GM21515 (cell line): ENCODE measurements at regions not wholly inside any gene's neighbourhood (a gene's known extent, or its start where the extent isn't known, plus 50 kb on each side); places are given as distances from the start of the nearest gene placed in this dataset.

Experiments used
- ATAC-seq: cut with Tn5 transposase; IDR thresholded peaks from one replicate; pipeline ENCODE4 v1.9.1; 2021; ENCODE audit not compliant: unreplicated experiment

DNA sequence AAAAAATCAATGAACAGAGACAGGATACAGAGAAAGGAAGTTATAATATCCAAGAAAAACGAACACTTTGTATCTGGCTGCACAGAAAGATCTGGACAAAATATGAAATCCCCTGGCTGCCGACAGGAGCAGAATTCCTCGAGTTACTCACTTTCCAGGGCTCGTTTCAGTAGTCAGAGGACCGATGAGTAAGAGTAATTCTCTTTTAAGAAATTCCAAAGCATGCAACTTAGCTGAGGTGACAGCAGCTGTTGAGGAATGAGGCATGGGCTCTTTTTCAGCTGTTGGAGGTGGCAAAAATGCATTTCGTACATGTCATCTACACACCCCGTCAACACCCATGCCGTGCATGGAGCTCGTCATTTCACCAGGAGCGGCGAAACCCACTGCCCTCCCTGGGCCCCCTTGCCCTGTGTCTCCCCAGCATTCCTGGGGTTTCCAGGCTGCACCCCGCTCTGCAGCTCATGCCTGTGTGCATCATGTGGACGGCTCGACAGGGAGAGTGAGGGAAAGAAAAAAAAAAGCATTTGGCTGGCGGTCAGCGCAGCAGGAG lies 210.8 kb upstream of the SMIM21 start:
- ATAC-seq: no peak

DNA sequence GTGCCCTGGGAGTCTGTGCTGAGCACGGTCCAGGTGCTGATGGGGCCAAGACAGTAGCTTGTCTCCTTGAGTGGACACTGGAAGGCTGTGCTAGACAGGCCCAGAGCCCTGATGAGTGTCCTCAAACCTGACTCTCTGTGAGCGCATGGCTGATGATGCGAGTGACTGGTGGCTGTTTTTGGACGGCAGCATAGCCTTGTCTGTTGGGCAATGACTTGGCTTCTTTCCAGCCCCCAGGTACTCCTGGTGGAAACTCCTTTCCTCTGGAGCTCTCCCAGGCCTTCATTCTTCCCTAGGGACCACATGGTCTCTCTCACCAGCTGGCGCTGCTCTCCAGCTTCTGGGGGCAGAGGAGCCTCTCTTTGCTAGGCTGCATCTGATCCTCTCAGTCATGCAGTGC lies 207.6 kb upstream of the SMIM21 start:
- no peak for ATAC-seq

DNA sequence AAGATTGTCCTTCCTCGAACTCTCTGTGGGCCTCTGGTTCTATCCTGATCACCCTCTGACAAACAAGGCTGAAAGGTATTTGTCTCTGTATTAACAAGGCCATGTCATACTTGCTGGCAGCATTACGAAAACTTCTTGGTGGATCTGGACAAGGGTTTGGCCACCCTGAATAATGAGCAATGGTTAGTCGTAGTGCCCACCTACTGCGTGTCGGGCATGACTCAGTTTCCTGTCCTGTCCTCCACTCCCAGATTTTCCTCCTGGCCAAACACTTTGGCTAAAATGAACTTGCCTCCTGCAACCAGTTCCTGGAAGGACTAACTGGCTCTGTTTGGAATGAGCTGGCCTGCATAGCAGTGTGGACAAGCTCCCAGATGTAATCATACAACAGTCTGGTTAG lies 198.5 kb upstream of the SMIM21 start:
- no peak for ATAC-seq

DNA sequence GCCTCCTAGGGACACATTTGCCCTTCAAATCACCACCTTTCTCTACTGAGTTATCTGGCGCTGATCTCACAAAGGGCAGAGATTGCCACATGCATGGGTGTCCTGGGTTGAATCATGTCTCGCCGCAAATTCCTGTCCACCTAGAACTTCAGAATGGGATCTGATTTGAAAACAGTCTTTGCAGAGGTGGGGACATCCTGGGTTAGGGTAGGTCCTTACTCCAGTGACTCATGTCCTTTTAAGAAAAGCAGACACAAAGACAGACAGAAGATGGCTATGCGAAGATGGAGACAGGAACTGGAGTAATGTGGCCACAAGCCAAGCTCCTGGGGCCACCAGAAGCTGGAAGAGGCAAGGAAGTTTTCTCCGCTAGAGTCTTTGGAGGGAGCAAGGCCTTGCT lies 197.4 kb upstream of the SMIM21 start:
- ATAC-seq: no peak

DNA sequence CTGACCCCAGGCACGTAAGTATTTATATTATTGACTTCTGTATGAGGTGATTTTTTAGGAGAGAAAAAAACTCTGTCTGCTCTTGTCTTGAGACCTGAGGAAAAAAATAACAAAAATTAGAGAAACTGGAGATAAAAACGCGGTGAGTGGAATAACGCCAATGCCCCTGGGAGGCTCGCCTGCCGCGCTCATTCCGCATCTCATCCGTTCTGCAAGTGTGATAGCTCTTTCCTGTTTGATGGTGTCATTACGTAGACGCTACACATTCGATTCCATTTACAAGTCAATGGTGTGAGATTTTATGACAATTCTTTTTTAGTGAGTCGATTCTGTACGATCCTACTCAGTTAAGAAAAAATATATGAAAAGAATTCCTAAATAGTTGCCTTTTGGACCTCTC lies 194.3 kb upstream of the SMIM21 start:
- no peak for ATAC-seq

DNA sequence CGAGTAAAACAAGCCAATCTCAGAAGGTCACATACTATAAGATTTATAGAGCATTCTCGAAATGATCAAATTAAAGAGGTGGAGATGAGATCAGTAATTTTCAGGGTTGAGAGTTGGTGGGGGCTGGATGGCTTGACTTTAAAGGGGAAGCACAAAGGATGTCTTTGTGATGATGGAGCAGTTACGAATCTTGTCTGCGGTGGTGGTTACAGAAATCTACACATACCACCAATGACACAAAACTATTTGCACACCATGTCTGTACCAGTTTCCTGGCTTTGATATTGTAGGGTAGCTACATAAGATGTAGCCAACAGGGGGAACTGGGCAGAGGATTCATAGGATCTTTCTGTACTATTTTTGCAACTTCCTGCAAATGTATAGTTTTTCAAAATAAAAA lies 190.6 kb upstream of the SMIM21 start:
- no peak for ATAC-seq

DNA sequence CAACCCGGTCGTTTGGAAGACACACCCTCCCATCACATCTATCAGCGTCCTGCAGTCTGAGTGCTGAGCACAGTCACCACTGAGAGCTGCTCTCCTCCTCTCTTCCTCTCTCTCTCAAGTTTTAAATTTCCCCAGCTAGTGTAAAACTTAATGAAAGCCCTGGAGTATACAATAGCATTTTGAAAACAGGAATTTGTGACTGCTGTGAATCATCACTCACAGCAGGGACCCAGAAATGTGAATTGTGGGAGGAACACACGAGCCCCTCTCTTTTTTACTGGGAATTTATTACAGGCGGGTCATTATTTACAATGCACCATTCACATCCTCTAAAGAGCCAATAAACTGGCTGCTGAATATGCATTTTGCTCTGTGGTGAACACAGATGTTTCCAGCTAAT lies 185.0 kb upstream of the SMIM21 start:
- ATAC-seq: no peak

DNA sequence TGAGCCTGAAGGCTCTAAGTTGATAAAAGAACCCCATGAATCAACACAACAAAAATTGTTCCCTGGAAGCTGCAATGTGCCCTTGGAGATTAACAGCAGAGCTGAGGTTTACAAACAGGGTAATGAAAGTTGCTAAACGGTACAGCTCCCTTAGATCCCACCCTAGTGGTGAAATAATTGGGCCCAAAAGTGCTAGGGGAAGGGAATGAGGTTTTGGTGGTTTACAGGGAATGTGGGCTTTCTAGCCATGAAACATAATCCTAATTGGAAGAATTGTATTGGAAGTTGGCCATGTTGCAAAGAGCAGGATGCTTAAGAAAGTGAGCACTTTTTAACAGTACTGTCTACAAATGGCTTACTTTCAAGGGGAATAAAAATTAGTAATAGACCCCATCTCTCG lies 180.2 kb upstream of the SMIM21 start:
- ATAC-seq: no peak

DNA sequence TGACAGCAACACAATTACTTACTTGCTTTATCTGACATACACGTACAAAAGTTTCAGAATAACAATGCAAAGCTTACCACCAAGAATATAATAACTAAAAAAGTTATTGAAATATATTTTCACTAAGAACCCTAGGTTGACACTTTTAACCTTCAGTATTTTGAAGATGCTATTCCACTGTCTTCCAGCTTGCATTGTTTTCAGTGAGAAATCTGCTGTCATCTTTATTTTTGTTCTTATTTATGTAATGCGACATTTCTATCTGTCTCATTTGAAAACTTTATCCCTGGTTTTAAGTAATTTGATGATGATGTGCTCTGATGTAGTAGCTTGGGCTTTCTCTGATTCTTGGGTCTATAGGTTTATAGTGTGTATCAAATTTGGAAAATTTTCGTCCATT lies 165.0 kb upstream of the SMIM21 start:
- no peak for ATAC-seq

DNA sequence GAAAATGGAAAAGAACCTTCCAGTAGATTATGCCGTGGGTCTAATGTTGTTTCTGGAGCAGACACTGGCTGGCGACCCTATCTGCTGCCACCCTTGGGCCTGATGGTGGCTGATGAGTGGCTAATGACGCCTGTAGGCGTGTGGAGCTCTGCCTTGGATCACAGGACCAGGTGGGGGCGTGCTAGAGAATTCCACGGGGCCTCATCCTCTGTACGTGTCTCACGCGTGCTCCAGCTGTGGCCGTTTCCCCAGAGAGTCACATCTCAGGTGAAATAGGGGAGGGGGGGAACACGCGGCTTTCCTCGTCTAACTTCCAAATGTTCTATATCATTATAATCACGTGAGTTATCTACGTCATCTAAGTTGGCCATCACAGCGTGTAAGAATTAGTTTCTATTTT lies 160.9 kb upstream of the SMIM21 start:
- ATAC-seq: no peak

DNA sequence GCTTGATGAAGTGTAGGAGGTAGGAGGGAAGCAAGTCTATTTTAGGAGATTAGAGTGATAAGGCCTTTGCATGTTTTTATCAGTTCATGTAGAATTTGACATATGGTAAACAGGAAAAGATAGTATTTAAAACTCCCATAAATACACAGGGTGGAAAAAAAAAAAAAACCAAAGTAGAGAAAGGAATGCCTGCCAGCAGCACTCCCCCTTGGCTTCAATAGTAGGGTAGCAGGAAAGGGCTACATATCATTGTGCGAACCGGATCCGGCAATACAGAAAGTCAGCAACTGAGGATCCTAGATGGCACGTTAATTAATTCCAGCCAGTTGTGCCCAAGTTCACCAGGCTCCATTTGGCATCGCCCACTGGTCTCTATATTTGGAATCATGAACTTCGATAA lies 159.6 kb upstream of the SMIM21 start:
- no peak for ATAC-seq

DNA sequence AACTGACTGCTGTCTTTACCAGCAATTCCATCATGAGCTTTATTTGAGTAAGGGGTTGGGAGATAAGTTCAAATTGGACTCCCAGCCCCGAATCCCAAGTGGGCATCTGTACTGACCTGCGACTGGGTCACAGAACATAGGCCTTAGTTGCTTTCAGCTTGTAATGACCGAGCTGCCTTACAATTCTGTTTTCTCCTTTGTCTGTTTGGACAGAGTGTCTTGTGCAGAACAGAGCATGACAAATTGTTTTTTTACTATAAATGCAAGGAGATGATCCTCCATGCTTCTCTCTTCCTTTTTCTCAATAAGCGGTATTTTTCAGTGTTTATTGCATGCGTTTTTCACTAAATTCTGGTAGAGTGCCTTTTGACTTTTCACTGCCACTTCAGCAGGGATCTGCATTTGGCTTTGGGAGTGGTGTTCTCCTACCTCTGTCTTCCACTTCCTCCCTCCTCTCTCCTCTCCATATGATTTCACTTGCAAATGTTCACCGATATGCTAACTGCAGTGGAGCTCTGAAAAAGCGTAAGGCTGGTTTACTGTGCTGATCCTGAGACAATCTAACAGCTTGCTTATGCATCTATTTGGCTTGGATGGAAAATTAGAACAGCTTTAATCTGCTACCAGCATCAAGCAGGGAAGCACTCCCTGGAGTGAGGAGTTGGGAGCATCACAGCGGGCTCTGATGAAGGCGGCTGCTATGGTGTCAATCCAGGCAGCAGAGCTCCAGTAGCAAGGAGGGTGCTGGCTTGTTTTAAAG lies 158.8 kb upstream of the SMIM21 start:
- no peak for ATAC-seq

DNA sequence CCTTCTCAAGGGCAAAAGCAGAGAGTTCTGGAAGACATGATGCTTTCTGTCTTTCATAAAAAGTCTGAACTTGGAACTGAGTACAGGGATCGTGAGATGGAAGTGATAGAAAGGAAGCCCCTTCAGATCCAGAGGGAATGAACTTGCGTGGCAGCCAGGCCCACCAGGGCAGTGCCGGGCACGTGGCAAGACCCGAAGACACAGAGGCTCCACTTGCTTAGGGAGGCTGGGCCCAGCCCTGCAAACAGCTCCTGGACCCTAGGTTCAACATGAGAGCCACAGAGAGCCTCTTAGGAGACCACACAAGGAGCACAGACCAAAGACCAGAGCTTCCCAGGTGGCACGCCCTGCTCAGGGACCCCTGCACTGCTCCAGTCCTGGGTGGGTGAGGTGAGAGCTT lies 155.4 kb upstream of the SMIM21 start:
- no peak for ATAC-seq

DNA sequence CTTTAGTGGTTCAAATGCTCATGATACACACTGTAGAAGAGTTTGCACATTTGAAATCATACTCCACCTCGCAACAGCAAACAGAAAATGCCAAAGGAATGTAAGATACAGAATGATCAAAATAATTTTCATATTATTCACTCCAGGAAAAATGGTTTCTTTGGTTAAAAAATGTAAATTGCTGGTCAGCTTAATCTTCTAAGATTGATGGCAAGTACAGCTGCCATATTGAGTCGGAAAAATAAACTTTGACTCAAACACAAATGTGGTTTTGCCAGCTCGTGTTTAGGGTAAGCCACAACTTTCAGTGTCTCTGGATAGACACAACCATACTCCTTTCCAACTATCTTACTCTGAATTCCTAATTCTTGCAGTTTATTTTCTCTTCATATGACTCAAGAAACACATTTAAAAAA lies 154.9 kb upstream of the SMIM21 start:
- ATAC-seq: no peak

DNA sequence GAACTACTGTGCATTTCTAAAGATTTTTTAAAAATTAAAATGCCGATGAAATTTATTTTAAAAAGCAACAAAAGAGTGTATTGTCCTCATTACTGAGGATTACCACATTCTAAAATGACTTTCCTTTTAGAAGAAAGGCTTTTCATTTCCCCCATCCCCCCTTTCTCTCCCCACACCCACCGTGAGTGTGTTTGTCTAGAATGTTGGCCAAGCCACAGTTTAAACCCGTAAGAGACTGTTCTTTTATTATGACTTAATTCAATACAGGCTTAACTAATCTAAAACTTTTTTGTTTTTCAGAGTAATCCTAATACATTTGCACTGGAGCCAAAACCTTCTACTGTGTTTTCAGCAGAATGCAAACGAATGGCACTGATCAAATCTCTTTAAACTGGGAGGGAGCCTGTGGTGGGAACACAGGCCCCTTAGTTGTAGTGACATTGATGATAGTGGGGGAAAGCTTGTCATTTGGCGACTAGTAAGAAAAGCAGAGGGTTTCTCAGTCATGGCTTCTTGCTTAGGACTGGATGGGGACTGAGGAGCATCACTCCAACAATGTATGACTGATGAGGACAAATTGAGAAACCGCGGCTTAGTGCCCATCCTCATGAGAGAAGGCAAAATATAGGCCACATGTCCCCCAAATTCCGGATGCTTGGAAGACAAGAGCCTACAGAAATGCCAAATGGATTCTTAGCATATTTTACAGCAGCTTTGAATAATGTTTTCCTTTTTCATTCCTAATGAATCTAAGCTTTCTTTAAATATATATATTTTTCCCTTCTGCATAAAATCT lies 154.0 kb upstream of the SMIM21 start:
- ATAC-seq: no peak

DNA sequence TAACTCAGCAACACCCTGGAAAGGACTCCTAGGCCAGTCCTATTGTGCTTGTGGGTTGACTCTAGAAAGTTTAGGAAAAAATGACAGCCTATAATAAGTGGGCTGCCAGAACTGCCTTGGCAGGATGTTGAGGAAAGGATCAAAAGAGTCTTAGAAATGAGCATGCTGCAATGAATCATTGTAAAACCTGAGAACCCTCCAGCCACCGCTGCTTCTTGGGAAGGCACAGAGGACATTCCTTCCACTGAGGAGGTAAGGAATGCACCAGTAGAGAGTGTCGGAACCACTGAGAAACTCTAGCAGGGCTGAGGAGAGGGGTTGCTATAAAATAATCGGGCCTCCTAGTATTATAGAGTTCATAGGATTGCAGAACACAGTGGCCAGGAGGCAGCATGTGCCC lies 146.7 kb upstream of the SMIM21 start:
- no peak for ATAC-seq

DNA sequence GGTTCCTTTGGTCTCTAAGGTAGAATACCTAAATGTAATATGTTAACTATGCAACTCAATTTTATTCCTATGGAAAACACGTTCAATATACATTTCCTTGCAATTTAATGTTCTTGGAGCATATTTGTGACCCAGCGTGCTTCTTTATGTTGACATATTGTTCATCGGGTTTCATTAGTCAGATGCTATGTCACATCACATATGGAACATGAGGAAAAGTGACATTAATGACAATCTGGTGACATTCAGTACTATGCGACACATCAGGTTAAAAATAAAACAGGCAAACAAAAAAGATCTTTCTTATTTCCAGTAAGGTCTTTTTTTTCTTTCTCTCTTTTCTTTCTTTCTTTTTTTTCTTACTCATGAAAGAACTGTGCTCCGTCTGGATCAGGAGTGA lies 135.6 kb upstream of the SMIM21 start:
- ATAC-seq: no peak

DNA sequence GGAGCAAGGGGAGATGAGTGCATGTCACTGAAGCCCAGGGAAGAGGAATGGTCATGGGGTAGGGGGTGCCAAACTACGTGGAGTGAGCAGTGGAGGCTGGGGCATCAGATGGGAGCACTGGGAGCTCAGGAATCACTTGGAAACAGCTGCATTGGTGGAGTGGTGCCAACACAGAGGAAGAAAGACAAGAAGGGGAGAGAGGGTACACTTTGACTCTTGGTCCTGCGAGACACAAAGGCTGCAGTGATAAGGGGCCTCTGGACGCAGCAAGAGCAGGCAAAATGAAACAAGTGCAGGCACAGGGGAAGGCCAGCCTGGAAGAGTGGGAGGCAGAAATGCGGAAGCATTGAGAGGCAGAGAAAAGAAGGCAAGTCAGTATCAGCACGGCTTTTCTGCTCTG lies 134.7 kb upstream of the SMIM21 start:
- ATAC-seq: no peak

DNA sequence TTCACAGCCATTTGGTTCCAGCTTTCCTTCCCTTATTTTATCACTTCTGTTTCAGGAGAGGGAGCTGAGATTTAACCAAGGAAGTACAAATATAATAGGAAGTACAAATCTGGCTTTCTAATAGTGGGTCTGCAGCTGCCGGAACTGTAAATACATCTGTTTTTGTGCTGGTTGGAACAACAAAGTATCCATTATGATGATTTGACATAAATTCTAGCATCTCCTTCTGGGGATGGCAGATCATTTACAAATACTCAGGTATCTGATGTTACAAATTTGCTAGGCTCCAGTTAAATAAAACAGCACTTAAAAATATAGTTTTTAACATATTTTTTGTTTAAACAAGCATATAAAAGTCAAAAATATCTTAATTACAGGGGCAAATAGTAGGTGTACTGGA lies 131.3 kb upstream of the SMIM21 start:
- no peak for ATAC-seq

DNA sequence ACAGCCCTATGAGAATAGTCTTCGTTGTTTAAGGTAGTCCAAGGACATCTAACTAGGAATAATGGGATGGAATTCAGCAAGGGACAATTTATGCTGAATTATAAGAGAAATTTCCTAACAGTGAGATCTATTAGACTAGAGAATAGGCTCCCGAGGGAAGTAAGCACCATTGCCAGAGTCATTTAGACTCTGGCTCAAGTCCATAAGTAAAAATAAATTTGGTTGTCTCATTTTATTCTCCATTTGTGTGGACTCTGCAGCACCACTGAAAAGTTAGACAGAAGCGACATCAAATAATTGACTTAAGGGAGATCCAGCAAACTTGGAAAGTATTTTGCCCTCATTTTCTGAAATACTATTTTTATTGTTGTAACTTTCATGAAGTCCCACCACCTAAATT lies 129.3 kb upstream of the SMIM21 start:
- no peak for ATAC-seq

DNA sequence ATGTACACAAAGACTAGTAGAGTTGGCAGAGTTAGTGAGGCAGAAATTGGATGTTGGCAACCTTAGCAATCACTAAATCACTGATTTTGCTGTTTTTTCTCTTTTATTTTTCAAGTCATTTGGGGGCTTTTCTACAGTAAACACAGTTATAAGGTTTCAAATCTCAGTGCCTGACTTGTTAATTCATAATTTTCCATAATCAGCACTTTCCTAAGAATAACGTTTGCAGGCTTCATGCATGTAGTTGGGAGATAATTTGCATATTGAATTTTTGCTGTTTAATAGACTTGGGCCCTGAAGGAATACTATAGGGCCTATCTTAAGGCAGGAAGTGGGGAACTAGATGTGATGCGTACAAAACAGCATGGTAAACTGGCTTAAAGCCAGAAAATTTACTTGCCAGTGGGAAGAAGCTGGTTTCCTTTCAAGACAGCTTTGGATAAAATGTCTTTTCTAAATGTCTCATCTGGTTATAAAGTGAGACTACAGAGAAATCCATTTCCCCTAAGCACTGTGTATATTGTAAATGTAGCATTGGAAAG lies 127.2 kb upstream of the SMIM21 start:
- no peak for ATAC-seq

DNA sequence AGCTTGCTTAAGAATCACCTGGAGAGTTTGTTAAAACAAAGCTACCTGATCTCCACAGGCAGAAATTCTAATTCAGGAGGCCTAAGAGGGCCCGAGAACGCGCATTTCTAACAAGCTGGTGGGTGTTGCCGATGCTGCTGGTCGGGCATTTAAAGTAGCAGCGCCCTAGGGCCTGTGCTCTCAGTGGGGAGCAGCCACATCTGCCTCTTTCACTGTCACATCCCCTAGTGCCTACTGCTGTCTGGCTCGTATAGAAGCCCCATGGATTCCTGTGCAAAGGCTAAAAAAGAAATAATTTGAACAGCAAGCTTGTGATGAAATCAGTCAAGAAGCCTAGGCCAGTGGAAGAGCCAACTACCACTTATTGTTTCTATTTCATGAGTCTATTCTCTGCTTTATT lies 126.7 kb upstream of the SMIM21 start:
- ATAC-seq: no peak
